ENCODE measurements at regions not wholly inside any gene's neighbourhood (a gene's known extent, or its start where the extent isn't known, plus 50 kb on each side); places are given as distances from the start of the nearest gene placed in this dataset.

DNA sequence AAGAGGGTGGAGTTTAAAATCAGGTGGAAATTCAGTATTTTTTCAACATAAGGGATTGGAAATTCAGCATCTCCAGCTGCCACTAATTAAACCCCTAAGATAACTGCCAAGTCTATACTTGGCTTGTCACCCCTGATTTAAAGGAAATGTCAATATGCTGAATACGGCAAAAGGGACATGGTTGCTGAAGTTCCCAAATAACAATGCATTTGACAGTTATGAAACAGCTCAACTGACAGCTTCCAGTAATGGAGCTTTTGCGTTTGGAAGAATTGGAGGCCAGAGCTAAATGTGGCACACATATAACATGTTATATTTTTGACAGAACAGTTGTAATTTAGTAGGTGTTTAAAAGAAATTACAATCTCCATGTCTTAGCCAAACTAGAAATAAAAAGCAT is 1867.9 kb upstream of the LRRTM1 start:
- Histone ChIP-seq H3K36me3 (ENCODE audit: control insufficient read depth in 2 of 2, insufficient read depth in 2 of 2, low read length in 1 of 2) (no peaks in the 10 kb centered on the region), H4K20me1 (ENCODE audit: control insufficient read depth, insufficient read depth) (no peaks in the 10 kb centered on the region), H3K9me3 (replicated peaks; ENCODE audit: control insufficient read depth, insufficient read depth, low read length) (no peaks in the 10 kb centered on the region), H3K79me2 (ENCODE audit: control insufficient read depth, insufficient read depth, low read length) (no peaks in the 10 kb centered on the region), H3K27me3 (replicated peaks in 1 of 2; ENCODE audit: control insufficient read depth in 2 of 2, insufficient read depth in 2 of 2, low read length in 1 of 2) (no peaks in the 10 kb centered on the region), H3K9ac (ENCODE audit: control insufficient read depth, insufficient read depth, low read length) (no peak overlapping the region), H3K4me1 (ENCODE audit: control insufficient read depth, insufficient read depth, low read length) (no peaks in the 10 kb centered on the region), H3K4me3 (no peak overlapping the region), H3K27ac (ENCODE audit: control insufficient read depth, insufficient read depth) (no peak overlapping the region), H2AFZ (ENCODE audit: control insufficient read depth, low read depth, low read length) (no peak overlapping the region), H3K4me2 (ENCODE audit: control insufficient read depth, insufficient read depth) (no peak overlapping the region)
- TF ChIP-seq, protein P1, sequence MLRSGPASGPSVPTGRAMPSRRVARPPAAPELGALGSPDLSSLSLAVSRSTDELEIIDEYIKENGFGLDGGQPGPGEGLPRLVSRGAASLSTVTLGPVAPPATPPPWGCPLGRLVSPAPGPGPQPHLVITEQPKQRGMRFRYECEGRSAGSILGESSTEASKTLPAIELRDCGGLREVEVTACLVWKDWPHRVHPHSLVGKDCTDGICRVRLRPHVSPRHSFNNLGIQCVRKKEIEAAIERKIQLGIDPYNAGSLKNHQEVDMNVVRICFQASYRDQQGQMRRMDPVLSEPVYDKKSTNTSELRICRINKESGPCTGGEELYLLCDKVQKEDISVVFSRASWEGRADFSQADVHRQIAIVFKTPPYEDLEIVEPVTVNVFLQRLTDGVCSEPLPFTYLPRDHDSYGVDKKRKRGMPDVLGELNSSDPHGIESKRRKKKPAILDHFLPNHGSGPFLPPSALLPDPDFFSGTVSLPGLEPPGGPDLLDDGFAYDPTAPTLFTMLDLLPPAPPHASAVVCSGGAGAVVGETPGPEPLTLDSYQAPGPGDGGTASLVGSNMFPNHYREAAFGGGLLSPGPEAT (IDR thresholded peaks at IDR 0.05; ENCODE audit: low read depth), result no peak
- TF ChIP-seq PML (IDR thresholded peaks at IDR 0.05; ENCODE audit: low read length), result no peak
- TF ChIP-seq POLR2AphosphoS2 (IDR thresholded peaks at IDR 0.05; ENCODE audit: low read depth, low read length), result no peak
- TF ChIP-seq BMI1 (IDR thresholded peaks at IDR 0.05; ENCODE audit: borderline replicate concordance), result no peak
- TF ChIP-seq, protein P2, sequence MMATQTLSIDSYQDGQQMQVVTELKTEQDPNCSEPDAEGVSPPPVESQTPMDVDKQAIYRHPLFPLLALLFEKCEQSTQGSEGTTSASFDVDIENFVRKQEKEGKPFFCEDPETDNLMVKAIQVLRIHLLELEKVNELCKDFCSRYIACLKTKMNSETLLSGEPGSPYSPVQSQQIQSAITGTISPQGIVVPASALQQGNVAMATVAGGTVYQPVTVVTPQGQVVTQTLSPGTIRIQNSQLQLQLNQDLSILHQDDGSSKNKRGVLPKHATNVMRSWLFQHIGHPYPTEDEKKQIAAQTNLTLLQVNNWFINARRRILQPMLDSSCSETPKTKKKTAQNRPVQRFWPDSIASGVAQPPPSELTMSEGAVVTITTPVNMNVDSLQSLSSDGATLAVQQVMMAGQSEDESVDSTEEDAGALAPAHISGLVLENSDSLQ (IDR thresholded peaks at IDR 0.05), result no peak
- no peak for TF ChIP-seq NFXL1 (IDR thresholded peaks at IDR 0.05; ENCODE audit: borderline replicate concordance)
- TF ChIP-seq RAD51 (IDR thresholded peaks at IDR 0.05), result no peak
- TF ChIP-seq, protein P3, sequence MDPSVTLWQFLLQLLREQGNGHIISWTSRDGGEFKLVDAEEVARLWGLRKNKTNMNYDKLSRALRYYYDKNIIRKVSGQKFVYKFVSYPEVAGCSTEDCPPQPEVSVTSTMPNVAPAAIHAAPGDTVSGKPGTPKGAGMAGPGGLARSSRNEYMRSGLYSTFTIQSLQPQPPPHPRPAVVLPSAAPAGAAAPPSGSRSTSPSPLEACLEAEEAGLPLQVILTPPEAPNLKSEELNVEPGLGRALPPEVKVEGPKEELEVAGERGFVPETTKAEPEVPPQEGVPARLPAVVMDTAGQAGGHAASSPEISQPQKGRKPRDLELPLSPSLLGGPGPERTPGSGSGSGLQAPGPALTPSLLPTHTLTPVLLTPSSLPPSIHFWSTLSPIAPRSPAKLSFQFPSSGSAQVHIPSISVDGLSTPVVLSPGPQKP (IDR thresholded peaks at IDR 0.05; ENCODE audit: low read depth, low read length), result no peak
- TF ChIP-seq CREB1 (IDR thresholded peaks at IDR 0.05; ENCODE audit: low read depth), result no peak
- no peak for TF ChIP-seq CBFB (IDR thresholded peaks at IDR 0.05; ENCODE audit: low read depth)
- TF ChIP-seq, protein P4, sequence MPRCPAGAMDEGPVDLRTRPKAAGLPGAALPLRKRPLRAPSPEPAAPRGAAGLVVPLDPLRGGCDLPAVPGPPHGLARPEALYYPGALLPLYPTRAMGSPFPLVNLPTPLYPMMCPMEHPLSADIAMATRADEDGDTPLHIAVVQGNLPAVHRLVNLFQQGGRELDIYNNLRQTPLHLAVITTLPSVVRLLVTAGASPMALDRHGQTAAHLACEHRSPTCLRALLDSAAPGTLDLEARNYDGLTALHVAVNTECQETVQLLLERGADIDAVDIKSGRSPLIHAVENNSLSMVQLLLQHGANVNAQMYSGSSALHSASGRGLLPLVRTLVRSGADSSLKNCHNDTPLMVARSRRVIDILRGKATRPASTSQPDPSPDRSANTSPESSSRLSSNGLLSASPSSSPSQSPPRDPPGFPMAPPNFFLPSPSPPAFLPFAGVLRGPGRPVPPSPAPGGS (IDR thresholded peaks at IDR 0.05; ENCODE audit: borderline replicate concordance, insufficient read depth, low read depth, low read length, poor library complexity, severe bottlenecking), result no peak
- no peak for TF ChIP-seq TAF1 (IDR thresholded peaks at IDR 0.05; ENCODE audit: borderline replicate concordance, low read depth, low read length)
- TF ChIP-seq NR2C1 (IDR thresholded peaks at IDR 0.05), result no peak
- TF ChIP-seq, protein P5, sequence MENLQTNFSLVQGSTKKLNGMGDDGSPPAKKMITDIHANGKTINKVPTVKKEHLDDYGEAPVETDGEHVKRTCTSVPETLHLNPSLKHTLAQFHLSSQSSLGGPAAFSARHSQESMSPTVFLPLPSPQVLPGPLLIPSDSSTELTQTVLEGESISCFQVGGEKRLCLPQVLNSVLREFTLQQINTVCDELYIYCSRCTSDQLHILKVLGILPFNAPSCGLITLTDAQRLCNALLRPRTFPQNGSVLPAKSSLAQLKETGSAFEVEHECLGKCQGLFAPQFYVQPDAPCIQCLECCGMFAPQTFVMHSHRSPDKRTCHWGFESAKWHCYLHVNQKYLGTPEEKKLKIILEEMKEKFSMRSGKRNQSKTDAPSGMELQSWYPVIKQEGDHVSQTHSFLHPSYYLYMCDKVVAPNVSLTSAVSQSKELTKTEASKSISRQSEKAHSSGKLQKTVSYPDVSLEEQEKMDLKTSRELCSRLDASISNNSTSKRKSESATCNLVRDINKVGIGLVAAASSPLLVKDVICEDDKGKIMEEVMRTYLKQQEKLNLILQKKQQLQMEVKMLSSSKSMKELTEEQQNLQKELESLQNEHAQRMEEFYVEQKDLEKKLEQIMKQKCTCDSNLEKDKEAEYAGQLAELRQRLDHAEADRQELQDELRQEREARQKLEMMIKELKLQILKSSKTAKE (IDR thresholded peaks at IDR 0.05; ENCODE audit: low read depth, poor library complexity, severe bottlenecking), result no peak
- TF ChIP-seq ESRRA (IDR thresholded peaks at IDR 0.05; ENCODE audit: low read length), result no peak
- TF ChIP-seq EED (IDR thresholded peaks at IDR 0.05; ENCODE audit: low read depth), result no peak
- TF ChIP-seq FOXM1 (IDR thresholded peaks at IDR 0.05; ENCODE audit: low read depth, low read length), result no peak
- no peak for TF ChIP-seq ZNF207 (IDR thresholded peaks at IDR 0.05; ENCODE audit: borderline replicate concordance)
- TF ChIP-seq YY1 (IDR thresholded peaks at IDR 0.05; ENCODE audit: low read depth, low read length), result no peak
- RAD21 ChIA-PET (ENCODE audit: unreplicated experiment), result no interaction called here
- CTCF ChIA-PET, result no interaction called here
- SMC1A ChIA-PET (ENCODE audit: uncharacterized antibody, unreplicated experiment), result interaction anchor here (0.7 kb wide), 1 partner anchor 1727 kb away, joined by 3 read pairs; no protein-coding TSS in a partner anchor
- FAIRE-seq (no peak), DNase-seq (ENCODE audit: low read depth, low spot score) (no peak), ATAC-seq (no peak)
- POLR2A ChIA-PET, result no interaction called here
- BruUV-seq (replicated peaks), result no TSS peak
- intact Hi-C loops (cut with micrococcal nuclease; ENCODE audit: unreplicated experiment), result no loop called here
- WGBS (ENCODE audit: insufficient coverage, insufficient replicate concordance, low lambda C conversion rate, missing lambda C conversion rate), result 3% methylated on average over 2 of the region's 2 CpGs
- in situ Hi-C loops (cut with MboI), result no loop called here
